SK-N-SH (cell line): ENCODE measurements at regions not wholly inside any gene's neighbourhood (a gene's known extent, or its start where the extent isn't known, plus 50 kb on each side); places are given as distances from the start of the nearest gene placed in this dataset.

Experiments
- CHD2 ChIP-seq: fragments of 150-350 bp; IDR thresholded peaks from 2 replicates; pipeline ENCODE4 v1.6.1; 2018; ENCODE audit warnings: low read length; ENCODE audit not compliant: partially characterized antibody
- CTCF ChIP-seq: fragments of 200-600 bp; sonication (generic); IDR thresholded peaks from 2 replicates; pipeline ENCODE4 v1.6.1; 2017; ENCODE audit warnings: antibody characterized with exemption, mild to moderate bottlenecking, moderate library complexity
- ELF1 ChIP-seq: IDR thresholded peaks from 2 replicates; pipeline ENCODE4 v1.4.0; 2012
- EP300 ChIP-seq, 2 experiments: IDR thresholded peaks; 2 replicates each; pipeline versions ENCODE4 v1.4.0 to v1.6.1; 2012; ENCODE audit warnings: borderline replicate concordance in 1 of 2, low read depth in 1 of 2, low read length in 1 of 2
- EZH2phosphoT487 ChIP-seq: fragments of 200-600 bp; sonication (generic); IDR thresholded peaks from 2 replicates; pipeline ENCODE4 v1.6.1; 2017; ENCODE audit warnings: low read depth, mixed run types, mild to moderate bottlenecking, antibody characterized with exemption, moderate library complexity, borderline replicate concordance
- FOSL2 ChIP-seq: IDR thresholded peaks from 2 replicates; pipeline ENCODE4 v1.4.0; 2012; ENCODE audit warnings: low read depth, mild to moderate bottlenecking, moderate library complexity, borderline replicate concordance
- GABPA ChIP-seq: IDR thresholded peaks from 2 replicates; pipeline ENCODE4 v1.4.0; 2012; ENCODE audit warnings: low read depth, mild to moderate bottlenecking
- RCOR1 ChIP-seq: fragments of 150-350 bp; IDR thresholded peaks from 2 replicates; pipeline ENCODE4 v1.6.1; 2017; ENCODE audit warnings: antibody characterized with exemption, low read length
- REST ChIP-seq: IDR thresholded peaks from 2 replicates; pipeline ENCODE4 v1.6.1; 2012; ENCODE audit warnings: mild to moderate bottlenecking, low read depth, low read length, moderate library complexity
- SMC3 ChIP-seq: IDR thresholded peaks from 2 replicates; pipeline ENCODE4 v1.6.1; 2012; ENCODE audit warnings: low read depth, low read length, improper control_type of control experiment
- USF2 ChIP-seq: fragments of 150-350 bp; IDR thresholded peaks from 2 replicates; pipeline ENCODE4 v1.6.1; 2017; ENCODE audit warnings: antibody characterized with exemption, low read length, low read depth, borderline replicate concordance
- YY1 ChIP-seq: IDR thresholded peaks from 2 replicates; pipeline ENCODE4 v1.4.0; 2012; ENCODE audit warnings: low read depth, mild to moderate bottlenecking

- TF ChIP-seq CTCF (no peak), EZH2phosphoT487 (no peak), SMC3 (no peak), ELF1 (no peak), CHD2 (no peak), YY1 (no peak), REST (no peak), FOSL2 (no peak), RCOR1 (no peak), GABPA (no peak), USF2 (no peak), EP300 (IDR thresholded peaks at IDR 0.05; ENCODE audit: borderline replicate concordance in 1 of 2, low read depth in 1 of 2, low read length in 1 of 2) (no peak)
Observed at GRCh38 chr7:88437132-88437531, 130.4 kb upstream of the STEAP4 start.
